Duodenal mucosa (tissue), 2 donors: ENCODE measurements at regions not wholly inside any gene's neighbourhood (a gene's known extent, or its start where the extent isn't known, plus 50 kb on each side); places are given as distances from the start of the nearest gene placed in this dataset.

Experiments used
- H3K27ac ChIP-seq: one replicate; pipeline ENCODE4 v1.7.0; 2013; ENCODE audit warnings: low read depth, low read length
- H3K27me3 ChIP-seq, 2 donors: one replicate each; pipeline ENCODE4 v1.7.0; 2013; ENCODE audit warnings: low read length in 2 of 2, control low read depth in 1 of 2; ENCODE audit not compliant: insufficient read depth in 2 of 2, control insufficient read depth in 1 of 2
- H3K36me3 ChIP-seq, 2 donors: one replicate each; pipeline ENCODE4 v1.7.0; 2013; ENCODE audit warnings: low read length in 2 of 2, control low read depth in 1 of 2; ENCODE audit not compliant: insufficient read depth in 2 of 2, control insufficient read depth in 1 of 2
- H3K4me1 ChIP-seq, 2 donors: one replicate each; pipeline ENCODE4 v1.7.0; 2013; ENCODE audit warnings: low read length in 2 of 2, control low read depth in 1 of 2; ENCODE audit not compliant: insufficient read depth in 2 of 2, control insufficient read depth in 1 of 2
- H3K4me3 ChIP-seq, 2 donors: one replicate each; pipeline ENCODE4 v1.7.0; 2013; ENCODE audit warnings: low read length in 2 of 2, low read depth in 1 of 2
- H3K9ac ChIP-seq, 2 donors: one replicate each; pipeline ENCODE4 v1.7.0; 2013; ENCODE audit warnings: low read length in 2 of 2, low read depth in 1 of 2
- H3K9me3 ChIP-seq, 2 donors: one replicate each; pipeline ENCODE4 v1.7.0; 2013; ENCODE audit warnings: low read length in 2 of 2, control low read depth in 1 of 2; ENCODE audit not compliant: control insufficient read depth in 1 of 2

DNA sequence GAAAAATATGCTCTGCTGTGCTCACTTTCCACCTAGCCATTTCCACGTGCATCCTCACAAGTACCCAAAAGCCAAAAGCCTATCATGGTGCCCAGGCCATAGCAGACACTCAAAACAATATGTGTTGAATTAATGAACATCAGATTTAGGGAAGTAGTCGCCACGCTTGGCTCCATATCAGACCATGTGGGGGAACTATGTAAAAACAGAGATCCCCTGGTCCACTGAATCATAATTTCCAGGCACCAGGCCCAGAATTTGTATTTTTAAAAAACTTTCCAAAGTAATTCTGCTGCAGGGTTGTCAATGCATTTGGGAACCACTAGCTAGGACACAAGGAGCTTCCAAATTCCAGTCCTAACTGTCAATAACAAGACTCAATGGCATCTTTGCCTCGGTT lies 77.3 kb downstream of the CNTN3 start:
- Histone ChIP-seq H3K4me1 (no peaks in the 10 kb centered on the region), H3K9ac (no peak overlapping the region), H3K27ac (no peak overlapping the region)

DNA sequence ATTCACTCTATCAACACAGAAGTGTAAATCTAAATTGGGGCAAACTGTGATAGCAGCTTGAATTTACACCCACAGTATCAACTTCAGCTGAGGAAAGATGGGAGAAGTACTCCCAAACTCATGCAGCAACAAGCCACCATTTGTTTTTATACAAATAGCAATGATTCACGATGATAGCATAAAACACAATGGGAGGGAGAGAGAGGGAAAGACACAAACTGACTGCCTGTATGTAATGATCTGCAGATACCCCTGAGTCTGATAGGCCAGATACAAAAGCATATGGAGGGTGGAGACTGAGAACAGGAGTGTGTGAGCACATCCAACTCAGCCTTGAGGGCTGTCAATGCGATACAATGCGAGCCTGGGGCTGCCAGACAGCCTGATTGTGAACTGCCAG lies 79.2 kb downstream of the CNTN3 start:
- Histone ChIP-seq H3K36me3 (no peaks in the 10 kb centered on the region), H3K9ac (no peak overlapping the region), H3K4me1 (no peaks in the 10 kb centered on the region), H3K27ac (no peak overlapping the region), H3K4me3 (no peak overlapping the region), H3K9me3 (no peaks in the 10 kb centered on the region), H3K27me3 (no peaks in the 10 kb centered on the region)

More for the DNA sequence above, 77.3 kb downstream of the CNTN3 start:
- Histone ChIP-seq H3K27me3 (no peaks in the 10 kb centered on the region), H3K9me3 (no peaks in the 10 kb centered on the region), H3K4me3 (no peak overlapping the region), H3K36me3 (no peaks in the 10 kb centered on the region)

DNA sequence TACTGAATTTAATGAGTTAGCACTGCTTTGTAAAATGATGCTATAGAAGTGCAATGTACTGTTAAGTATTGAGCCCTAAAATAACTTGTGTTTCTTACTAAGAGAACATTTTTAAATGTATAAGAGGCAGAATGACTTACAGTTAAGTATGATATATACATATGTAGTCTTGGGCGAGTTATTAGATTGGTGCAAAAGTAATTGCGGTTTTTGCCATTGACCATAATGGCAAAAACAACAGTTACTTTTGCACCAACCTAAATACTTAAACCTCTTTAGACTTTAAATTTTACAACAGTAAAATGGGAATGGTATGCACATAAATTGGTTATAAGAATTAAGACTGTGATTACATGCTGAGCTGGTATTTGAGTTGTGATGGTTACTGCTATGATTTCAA lies 79.8 kb downstream of the CNTN3 start:
- Histone ChIP-seq H3K9ac (no peak overlapping the region), H3K27me3 (no peaks in the 10 kb centered on the region), H3K4me1 (no peaks in the 10 kb centered on the region), H3K4me3 (no peak overlapping the region), H3K36me3 (no peaks in the 10 kb centered on the region), H3K27ac (no peak overlapping the region), H3K9me3 (no peaks in the 10 kb centered on the region)

DNA sequence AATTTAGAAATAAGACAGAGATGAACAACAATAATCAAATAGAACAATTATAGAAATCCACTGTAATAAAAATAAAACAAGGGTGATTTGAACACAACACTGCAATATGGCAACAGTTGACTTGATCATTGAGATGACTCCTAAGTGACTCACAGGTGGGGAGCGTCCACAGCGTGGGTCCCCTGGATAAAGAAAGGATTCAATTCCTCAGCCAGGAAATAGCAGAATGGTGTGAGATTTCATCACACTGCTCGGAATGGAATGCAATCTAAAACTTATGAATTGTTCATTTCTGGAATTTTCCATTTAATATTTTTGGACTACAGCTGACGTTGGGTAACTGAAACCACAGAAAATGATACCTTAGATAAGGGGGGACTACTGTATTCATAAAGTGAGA lies 82.0 kb downstream of the CNTN3 start:
- no peaks in the 10 kb centered on the region for H3K4me1 ChIP-seq
- H3K36me3 ChIP-seq = no peaks in the 10 kb centered on the region
- no peak overlapping the region for H3K9ac ChIP-seq
- H3K27ac ChIP-seq = no peak overlapping the region
- H3K9me3 ChIP-seq = no peaks in the 10 kb centered on the region
- no peak overlapping the region for H3K4me3 ChIP-seq
- H3K27me3 ChIP-seq = no peaks in the 10 kb centered on the region

DNA sequence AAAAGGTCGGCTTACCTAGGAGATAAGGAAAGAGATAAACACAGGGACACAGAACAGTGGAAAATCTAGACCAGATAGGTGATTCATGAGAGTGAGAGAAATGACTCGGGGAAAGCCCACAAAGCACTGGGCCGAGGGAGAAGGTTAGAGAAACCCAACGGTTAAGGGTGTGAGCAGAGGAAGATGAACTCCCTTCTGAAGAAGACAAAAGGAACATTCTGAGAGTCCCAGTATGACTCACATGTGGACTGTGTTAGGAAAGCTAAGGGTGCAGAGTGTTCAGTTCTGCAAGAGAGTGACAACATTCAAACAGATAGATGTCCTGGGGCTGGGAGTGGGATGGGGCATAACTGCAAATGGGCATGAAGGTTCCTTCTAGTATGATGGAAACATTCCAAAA lies 83.0 kb downstream of the CNTN3 start:
- Histone ChIP-seq H3K27ac (no peak overlapping the region), H3K4me3 (no peak overlapping the region), H3K27me3 (no peaks in the 10 kb centered on the region), H3K4me1 (no peaks in the 10 kb centered on the region), H3K9ac (no peak overlapping the region), H3K9me3 (no peaks in the 10 kb centered on the region), H3K36me3 (no peaks in the 10 kb centered on the region)

DNA sequence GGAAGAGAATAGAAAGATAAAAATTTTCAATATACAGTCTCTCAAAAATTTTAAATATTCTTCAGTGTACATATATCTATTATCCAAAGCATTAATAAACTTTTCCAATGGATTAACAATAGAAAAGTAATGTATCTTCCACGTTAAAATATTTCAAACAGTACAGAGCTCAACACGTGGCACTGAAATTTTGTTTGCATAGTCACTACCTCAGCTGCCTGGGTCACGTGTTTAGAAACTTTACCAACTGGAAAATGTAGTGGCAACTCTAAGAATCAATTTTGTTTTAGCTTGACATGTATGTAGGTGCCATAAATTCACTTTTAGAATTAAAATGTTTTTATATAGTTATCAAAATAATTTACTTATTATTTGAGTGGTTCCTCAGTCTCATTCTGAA lies 85.3 kb downstream of the CNTN3 start:
- no peaks in the 10 kb centered on the region for H3K27me3 ChIP-seq
- H3K4me1 ChIP-seq = no peaks in the 10 kb centered on the region
- no peak overlapping the region for H3K9ac ChIP-seq
- H3K4me3 ChIP-seq = no peak overlapping the region
- no peak overlapping the region for H3K27ac ChIP-seq
- H3K9me3 ChIP-seq = no peaks in the 10 kb centered on the region
- no peaks in the 10 kb centered on the region for H3K36me3 ChIP-seq

DNA sequence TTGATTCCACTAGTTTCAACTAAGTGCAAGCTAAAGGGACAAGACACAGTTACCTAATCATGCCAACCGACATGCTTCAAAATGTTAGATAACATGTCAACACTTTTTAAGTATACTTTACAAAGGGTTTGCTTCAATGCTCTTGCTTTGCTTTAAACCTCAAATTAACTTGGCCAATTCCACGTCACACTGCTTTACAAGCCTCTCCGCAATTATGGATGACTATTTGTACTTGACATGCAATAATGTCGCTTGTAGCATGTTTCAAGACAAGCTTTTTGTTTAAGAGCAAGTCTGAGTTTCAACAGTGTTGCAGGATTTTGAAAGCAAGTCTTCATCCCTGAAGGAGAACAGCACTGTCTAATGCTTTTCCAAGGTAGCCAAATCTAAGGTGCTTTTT lies 86.9 kb downstream of the CNTN3 start:
- Histone ChIP-seq H3K9me3 (no peaks in the 10 kb centered on the region), H3K4me1 (no peaks in the 10 kb centered on the region), H3K4me3 (no peak overlapping the region), H3K36me3 (no peaks in the 10 kb centered on the region), H3K9ac (no peak overlapping the region), H3K27ac (no peak overlapping the region), H3K27me3 (no peaks in the 10 kb centered on the region)

DNA sequence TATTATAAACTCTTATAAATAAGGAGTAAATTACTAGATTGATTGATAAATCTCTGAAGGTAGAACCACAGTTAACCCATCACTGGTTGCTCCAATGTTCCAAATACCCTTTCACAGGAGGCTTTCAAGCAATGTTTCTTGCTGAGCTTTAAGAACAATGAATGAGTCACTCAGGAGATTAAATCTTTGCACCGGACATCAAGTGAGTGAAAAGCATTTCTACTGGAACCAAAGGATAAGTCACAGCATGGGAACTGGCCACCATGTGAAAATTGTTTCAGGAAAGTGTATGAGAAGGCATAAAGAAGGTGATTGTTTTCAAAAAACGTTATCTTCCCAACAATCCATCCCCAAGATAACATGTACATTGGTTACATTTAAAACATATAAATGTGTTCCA lies 90.6 kb downstream of the CNTN3 start:
- no peaks in the 10 kb centered on the region for H3K4me1 ChIP-seq
- no peaks in the 10 kb centered on the region for H3K9me3 ChIP-seq
- H3K36me3 ChIP-seq = no peaks in the 10 kb centered on the region
- no peak overlapping the region for H3K4me3 ChIP-seq
- no peak overlapping the region for H3K27ac ChIP-seq
- H3K27me3 ChIP-seq = no peaks in the 10 kb centered on the region
- no peak overlapping the region for H3K9ac ChIP-seq

DNA sequence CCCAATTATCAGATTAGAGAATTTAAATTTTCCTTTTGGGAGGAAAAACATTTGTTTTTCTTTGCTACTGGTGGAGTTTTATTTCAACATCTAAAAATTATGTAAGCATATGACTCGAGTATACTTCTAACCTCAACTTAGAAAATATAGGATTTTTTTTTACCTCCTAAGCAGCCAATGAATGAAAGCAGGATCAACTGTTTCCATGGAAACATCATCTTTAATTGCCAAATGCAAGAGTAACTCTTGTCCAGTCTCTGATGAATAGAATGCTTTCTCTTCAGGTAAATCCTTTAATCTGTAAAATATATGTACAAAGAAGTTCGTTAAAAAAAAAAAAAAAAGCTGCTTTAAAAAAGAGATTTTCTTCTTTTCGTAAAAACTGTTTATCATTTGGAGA lies 93.6 kb downstream of the CNTN3 start:
- Histone ChIP-seq H3K27ac (no peak overlapping the region), H3K4me3 (no peak overlapping the region), H3K9me3 (no peaks in the 10 kb centered on the region), H3K27me3 (no peaks in the 10 kb centered on the region), H3K9ac (no peak overlapping the region), H3K36me3 (no peaks in the 10 kb centered on the region), H3K4me1 (no peaks in the 10 kb centered on the region)

DNA sequence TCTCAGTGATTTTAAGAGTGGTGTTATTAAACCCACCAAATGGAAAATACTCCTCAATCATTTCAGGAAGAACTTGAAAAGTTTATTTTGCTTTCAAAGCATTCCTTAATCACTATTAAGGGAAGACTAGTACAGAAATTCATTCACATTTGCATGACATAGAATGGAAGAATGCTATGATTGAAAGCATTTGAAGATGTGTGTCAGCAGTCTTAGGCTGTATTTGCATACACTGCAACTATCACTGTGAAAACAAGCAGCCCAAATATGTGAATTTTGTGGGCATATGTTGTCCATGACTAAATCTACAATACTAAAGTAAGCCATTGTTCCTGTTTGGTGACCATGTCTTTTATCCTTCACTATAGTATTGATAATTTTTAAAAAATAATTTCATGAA lies 95.8 kb downstream of the CNTN3 start:
- Histone ChIP-seq H3K4me3 (no peak overlapping the region), H3K4me1 (no peaks in the 10 kb centered on the region), H3K36me3 (no peaks in the 10 kb centered on the region), H3K9ac (no peak overlapping the region), H3K27me3 (no peaks in the 10 kb centered on the region), H3K27ac (no peak overlapping the region), H3K9me3 (no peaks in the 10 kb centered on the region)

DNA sequence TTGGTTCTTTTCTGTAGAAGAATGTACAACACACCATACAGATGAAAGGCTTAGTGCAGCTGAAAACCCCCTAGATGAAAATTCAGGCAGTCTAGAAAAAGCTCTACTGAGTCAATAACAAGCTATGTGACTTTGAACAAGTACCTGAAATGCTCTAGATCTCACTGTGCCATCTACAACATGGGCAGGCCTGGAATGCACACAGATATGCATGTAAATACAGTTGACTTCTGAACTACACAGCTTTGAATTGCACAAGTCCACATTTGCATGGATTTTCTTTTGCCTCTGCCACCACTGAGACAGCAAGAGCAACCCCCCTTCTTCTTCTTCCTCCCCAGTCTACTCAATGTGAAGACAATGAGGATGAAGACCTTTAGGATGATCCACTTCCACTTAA lies 98.4 kb downstream of the CNTN3 start:
- Histone ChIP-seq H3K9me3 (no peaks in the 10 kb centered on the region), H3K27ac (no peak overlapping the region), H3K9ac (no peak overlapping the region), H3K36me3 (no peaks in the 10 kb centered on the region), H3K4me1 (no peaks in the 10 kb centered on the region), H3K27me3 (no peaks in the 10 kb centered on the region), H3K4me3 (no peak overlapping the region)
